ENCODE measurements at regions not wholly inside any gene's neighbourhood (a gene's known extent, or its start where the extent isn't known, plus 50 kb on each side); places are given as distances from the start of the nearest gene placed in this dataset.

GRCh38 chr17:77503916-77504651 is 363.3 kb downstream of the SEC14L1 start:
- DNase-seq (ENCODE audit: low spot score) = peak; percentile 30
- no peak for TF ChIP-seq CTCF (IDR thresholded peaks at IDR 0.05; ENCODE audit: borderline replicate concordance, control extremely low read depth, extremely low read depth, insufficient read depth, missing control alignments)
- in situ Hi-C loops (cut with MboI; ENCODE audit: low sequenced_read_pairs, unreplicated experiment) = no loop called here

- TF ChIP-seq CTCF (IDR thresholded peaks at IDR 0.05; ENCODE audit: borderline replicate concordance, control extremely low read depth, extremely low read depth, insufficient read depth, missing control alignments) = no peak
- DNase-seq (ENCODE audit: low spot score) = peak; percentile 37
- in situ Hi-C loops (cut with MboI; ENCODE audit: low sequenced_read_pairs, unreplicated experiment) = no loop called here
Observed at GRCh38 chr17:77504652-77505155, 363.9 kb downstream of the SEC14L1 start.

GRCh38 chr17:77505181-77505639 is 364.4 kb downstream of the SEC14L1 start:
- in situ Hi-C loops (cut with MboI; ENCODE audit: low sequenced_read_pairs, unreplicated experiment) = no loop called here
- no peak for TF ChIP-seq CTCF (IDR thresholded peaks at IDR 0.05; ENCODE audit: borderline replicate concordance, control extremely low read depth, extremely low read depth, insufficient read depth, missing control alignments)
- peak; percentile 27 for DNase-seq (ENCODE audit: low spot score)

- TF ChIP-seq CTCF (IDR thresholded peaks at IDR 0.05; ENCODE audit: borderline replicate concordance, control extremely low read depth, extremely low read depth, insufficient read depth, missing control alignments) = no peak
- in situ Hi-C loops (cut with MboI; ENCODE audit: low sequenced_read_pairs, unreplicated experiment) = no loop called here
- DNase-seq (ENCODE audit: low spot score) = peak; percentile 25
Observed at GRCh38 chr17:77506371-77506991, 365.7 kb downstream of the SEC14L1 start.

GRCh38 chr17:77507111-77507885 is 366.5 kb downstream of the SEC14L1 start:
- in situ Hi-C loops (cut with MboI; ENCODE audit: low sequenced_read_pairs, unreplicated experiment) = no loop called here
- DNase-seq (ENCODE audit: low spot score) = peak; percentile 31
- TF ChIP-seq CTCF (IDR thresholded peaks at IDR 0.05; ENCODE audit: borderline replicate concordance, control extremely low read depth, extremely low read depth, insufficient read depth, missing control alignments) = no peak

GRCh38 chr17:77508047-77508715 is 367.4 kb downstream of the SEC14L1 start:
- no peak for DNase-seq (ENCODE audit: low spot score)
- no peak for TF ChIP-seq CTCF (IDR thresholded peaks at IDR 0.05; ENCODE audit: borderline replicate concordance, control extremely low read depth, extremely low read depth, insufficient read depth, missing control alignments)
- in situ Hi-C loops (cut with MboI; ENCODE audit: low sequenced_read_pairs, unreplicated experiment) = no loop called here
